ENCODE measurements at regions not wholly inside any gene's neighbourhood (a gene's known extent, or its start where the extent isn't known, plus 50 kb on each side); places are given as distances from the start of the nearest gene placed in this dataset.

DNA sequence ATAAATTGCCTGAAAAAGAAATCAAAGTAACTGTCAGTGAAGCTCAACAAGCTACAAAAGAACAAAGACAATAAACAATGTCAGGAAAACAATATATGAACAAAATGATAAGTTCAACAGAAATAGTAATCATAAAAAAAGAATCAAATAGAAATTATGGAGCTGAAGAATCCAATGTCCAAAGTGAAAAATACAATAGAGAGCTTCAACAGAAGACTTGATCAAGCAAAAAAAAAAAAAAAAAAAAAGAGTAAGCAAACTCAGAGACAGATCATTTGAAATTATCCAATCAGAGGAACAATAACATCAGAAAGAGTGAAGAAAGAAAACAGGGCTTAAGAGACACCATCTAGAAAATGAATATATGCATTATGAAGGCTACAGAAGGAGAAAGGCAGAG is 251.4 kb upstream of the SAMSN1 start:
- H3K27ac ChIP-seq (ENCODE audit: low read depth, low read length) = no peak overlapping the region
- H3K27me3 ChIP-seq (ENCODE audit: control insufficient read depth, insufficient read depth, low read length) = no peaks in the 10 kb centered on the region
- H3K4me3 ChIP-seq (ENCODE audit: low read depth, low read length) = no peak overlapping the region
- H3K36me3 ChIP-seq (ENCODE audit: control insufficient read depth, insufficient read depth, low read length) = no peaks in the 10 kb centered on the region
- DNase-seq (ENCODE audit: low read depth in 4 of 6, low spot score in 6 of 6) = no peak
- H3K9me3 ChIP-seq (ENCODE audit: control insufficient read depth, insufficient read depth, low read length) = peaks cover 3% of the 10 kb centered on the region
- no peaks in the 10 kb centered on the region for H3K4me1 ChIP-seq (ENCODE audit: control insufficient read depth, insufficient read depth, low read length)

DNA sequence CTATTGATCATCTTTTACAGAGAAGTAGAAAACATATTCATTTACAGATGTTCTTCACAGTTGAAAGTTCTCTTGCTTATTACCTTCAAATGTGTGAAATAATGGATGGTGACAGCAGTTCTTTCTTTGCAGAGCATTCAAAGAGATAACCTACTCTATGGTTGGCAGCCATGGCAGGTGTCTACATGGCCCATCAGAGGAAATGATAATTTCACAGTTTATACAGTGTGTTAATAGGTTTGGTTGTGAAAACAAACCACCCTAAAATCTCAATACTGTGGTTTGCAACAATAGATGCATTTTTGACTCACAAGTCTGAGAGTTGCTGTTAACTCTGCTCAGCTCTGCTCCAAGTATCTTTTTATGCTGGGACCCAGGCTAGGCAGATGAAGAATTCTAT is 241.2 kb upstream of the SAMSN1 start:
- H3K9me3 ChIP-seq (ENCODE audit: control insufficient read depth, insufficient read depth, low read length) = no peaks in the 10 kb centered on the region
- H3K4me3 ChIP-seq (ENCODE audit: low read depth, low read length) = no peak overlapping the region
- DNase-seq (ENCODE audit: low read depth in 4 of 6, low spot score in 6 of 6) = no peak
- no peaks in the 10 kb centered on the region for H3K4me1 ChIP-seq (ENCODE audit: control insufficient read depth, insufficient read depth, low read length)
- no peaks in the 10 kb centered on the region for H3K27me3 ChIP-seq (ENCODE audit: control insufficient read depth, insufficient read depth, low read length)
- no peak overlapping the region for H3K27ac ChIP-seq (ENCODE audit: low read depth, low read length)
- no peaks in the 10 kb centered on the region for H3K36me3 ChIP-seq (ENCODE audit: control insufficient read depth, insufficient read depth, low read length)

DNA sequence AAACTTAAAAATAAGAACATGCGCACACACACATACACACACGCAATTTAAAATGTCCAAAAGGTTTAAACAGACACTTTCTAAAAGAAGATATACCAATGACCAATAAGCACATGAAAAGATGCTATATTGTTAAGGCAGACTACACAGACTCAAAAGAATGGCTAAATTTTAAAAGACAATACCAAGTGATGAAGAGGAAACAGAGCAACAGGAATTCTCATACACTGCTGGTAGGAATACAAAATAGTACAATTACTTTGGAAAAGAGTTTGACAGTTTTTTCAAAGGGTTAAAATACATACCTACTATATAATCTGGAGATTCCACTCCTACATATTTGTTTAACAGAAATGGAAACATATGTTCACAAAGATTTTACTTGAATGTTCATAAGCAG is 239.6 kb upstream of the SAMSN1 start:
- no peak for DNase-seq (ENCODE audit: low read depth in 4 of 6, low spot score in 6 of 6)
- no CpG with 5 or more reads among the region's 2 CpGs for WGBS (ENCODE audit: insufficient coverage)

DNA sequence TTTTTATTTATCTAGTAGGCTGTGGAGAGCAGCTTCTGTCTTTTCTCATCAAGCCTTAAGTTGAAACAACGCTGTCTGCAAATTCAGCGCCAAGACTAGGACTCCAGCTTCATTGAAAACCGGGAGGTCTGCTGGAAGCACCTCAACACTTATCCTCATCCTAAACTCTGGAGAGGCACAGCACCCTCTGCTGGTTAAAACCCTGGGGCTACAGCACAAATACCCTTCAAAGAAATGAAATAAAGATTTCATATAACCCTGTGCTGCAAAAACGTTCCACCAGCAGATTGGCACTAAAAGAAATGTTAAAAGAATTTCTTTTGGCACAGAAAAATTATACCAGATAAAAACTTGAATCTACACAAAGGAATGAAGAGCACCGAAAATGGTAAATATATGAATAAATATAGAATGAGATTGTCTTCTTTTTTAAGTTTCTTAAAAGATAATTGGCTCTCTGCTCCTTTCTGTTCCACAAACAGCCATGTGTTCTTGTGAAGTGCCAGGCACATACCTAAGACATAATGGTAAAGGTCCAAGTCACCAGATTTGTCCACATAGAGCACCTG is 227.7 kb upstream of the SAMSN1 start:
- Histone ChIP-seq H3K4me3 (ENCODE audit: low read depth, low read length) (no peak overlapping the region), H3K36me3 (ENCODE audit: control insufficient read depth, insufficient read depth, low read length) (no peaks in the 10 kb centered on the region), H3K27me3 (ENCODE audit: control insufficient read depth, insufficient read depth, low read length) (no peaks in the 10 kb centered on the region), H3K4me1 (ENCODE audit: control insufficient read depth, insufficient read depth, low read length) (no peaks in the 10 kb centered on the region), H3K27ac (ENCODE audit: low read depth, low read length) (no peak overlapping the region), H3K9me3 (ENCODE audit: control insufficient read depth, insufficient read depth, low read length) (no peaks in the 10 kb centered on the region)
- WGBS (ENCODE audit: insufficient coverage) = 24% methylated on average over 3 of the region's 5 CpGs
- peak in 1 of 6 donors; percentile 39 for DNase-seq (ENCODE audit: low read depth in 4 of 6, low spot score in 6 of 6)

More for the DNA sequence above, 239.6 kb upstream of the SAMSN1 start:
- no peak overlapping the region for H3K4me3 ChIP-seq (ENCODE audit: low read depth, low read length)
- no peaks in the 10 kb centered on the region for H3K36me3 ChIP-seq (ENCODE audit: control insufficient read depth, insufficient read depth, low read length)
- no peaks in the 10 kb centered on the region for H3K9me3 ChIP-seq (ENCODE audit: control insufficient read depth, insufficient read depth, low read length)
- no peaks in the 10 kb centered on the region for H3K27me3 ChIP-seq (ENCODE audit: control insufficient read depth, insufficient read depth, low read length)
- H3K4me1 ChIP-seq (ENCODE audit: control insufficient read depth, insufficient read depth, low read length) = no peaks in the 10 kb centered on the region
- H3K27ac ChIP-seq (ENCODE audit: low read depth, low read length) = no peak overlapping the region

DNA sequence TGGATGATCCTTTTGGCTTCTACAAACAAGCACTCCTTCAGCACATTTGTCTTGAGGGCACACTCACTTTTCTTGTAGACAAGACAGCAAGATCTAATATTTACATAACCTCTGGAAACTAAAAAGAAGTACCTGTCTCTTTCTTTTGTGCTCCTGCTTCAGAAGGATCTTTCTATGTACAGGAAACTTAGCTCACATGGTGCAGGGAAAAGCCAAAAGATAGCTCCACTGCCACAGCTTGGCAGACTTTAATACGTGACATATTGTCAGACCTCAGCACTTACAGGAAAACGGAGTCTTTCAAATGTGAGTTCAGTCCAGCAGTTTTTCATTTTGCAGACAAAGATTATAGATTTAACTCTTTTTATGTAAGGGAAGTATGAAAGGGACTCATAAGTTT is 225.5 kb upstream of the SAMSN1 start:
- no peak overlapping the region for H3K4me3 ChIP-seq (ENCODE audit: low read depth, low read length)
- no peak overlapping the region for H3K27ac ChIP-seq (ENCODE audit: low read depth, low read length)
- H3K4me1 ChIP-seq (ENCODE audit: control insufficient read depth, insufficient read depth, low read length) = no peaks in the 10 kb centered on the region
- no peaks in the 10 kb centered on the region for H3K36me3 ChIP-seq (ENCODE audit: control insufficient read depth, insufficient read depth, low read length)
- 80% methylated on average over 1 of the region's 2 CpGs for WGBS (ENCODE audit: insufficient coverage)
- no peaks in the 10 kb centered on the region for H3K9me3 ChIP-seq (ENCODE audit: control insufficient read depth, insufficient read depth, low read length)
- DNase-seq (ENCODE audit: low read depth in 4 of 6, low spot score in 6 of 6) = peak in 1 of 6 donors; percentile 22
- no peaks in the 10 kb centered on the region for H3K27me3 ChIP-seq (ENCODE audit: control insufficient read depth, insufficient read depth, low read length)

DNA sequence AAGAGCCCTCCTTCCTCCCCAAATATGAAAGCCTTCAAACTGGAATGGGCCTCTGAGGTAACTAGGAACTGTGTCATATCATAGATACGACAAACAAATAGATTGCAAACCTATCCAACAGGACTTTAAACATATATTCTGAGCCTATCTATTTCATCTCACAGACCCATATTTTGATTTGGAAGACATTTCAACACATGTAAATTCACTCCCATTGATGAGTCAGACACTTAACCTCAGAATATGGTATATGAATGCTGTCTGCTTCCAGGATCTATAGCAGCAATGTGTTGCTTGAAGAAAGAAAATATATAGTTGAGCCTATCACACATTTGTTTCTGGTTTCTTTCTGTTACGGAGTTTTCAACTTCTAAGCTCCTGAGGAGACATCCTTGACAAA is 221.9 kb upstream of the SAMSN1 start:
- no peak overlapping the region for H3K4me3 ChIP-seq (ENCODE audit: low read depth, low read length)
- DNase-seq (ENCODE audit: low read depth in 4 of 6, low spot score in 6 of 6) = no peak
- no peaks in the 10 kb centered on the region for H3K36me3 ChIP-seq (ENCODE audit: control insufficient read depth, insufficient read depth, low read length)
- no peaks in the 10 kb centered on the region for H3K4me1 ChIP-seq (ENCODE audit: control insufficient read depth, insufficient read depth, low read length)
- H3K27me3 ChIP-seq (ENCODE audit: control insufficient read depth, insufficient read depth, low read length) = no peaks in the 10 kb centered on the region
- H3K27ac ChIP-seq (ENCODE audit: low read depth, low read length) = no peak overlapping the region
- no peaks in the 10 kb centered on the region for H3K9me3 ChIP-seq (ENCODE audit: control insufficient read depth, insufficient read depth, low read length)
- no CpG with 5 or more reads among the region's 2 CpGs for WGBS (ENCODE audit: insufficient coverage)

DNA sequence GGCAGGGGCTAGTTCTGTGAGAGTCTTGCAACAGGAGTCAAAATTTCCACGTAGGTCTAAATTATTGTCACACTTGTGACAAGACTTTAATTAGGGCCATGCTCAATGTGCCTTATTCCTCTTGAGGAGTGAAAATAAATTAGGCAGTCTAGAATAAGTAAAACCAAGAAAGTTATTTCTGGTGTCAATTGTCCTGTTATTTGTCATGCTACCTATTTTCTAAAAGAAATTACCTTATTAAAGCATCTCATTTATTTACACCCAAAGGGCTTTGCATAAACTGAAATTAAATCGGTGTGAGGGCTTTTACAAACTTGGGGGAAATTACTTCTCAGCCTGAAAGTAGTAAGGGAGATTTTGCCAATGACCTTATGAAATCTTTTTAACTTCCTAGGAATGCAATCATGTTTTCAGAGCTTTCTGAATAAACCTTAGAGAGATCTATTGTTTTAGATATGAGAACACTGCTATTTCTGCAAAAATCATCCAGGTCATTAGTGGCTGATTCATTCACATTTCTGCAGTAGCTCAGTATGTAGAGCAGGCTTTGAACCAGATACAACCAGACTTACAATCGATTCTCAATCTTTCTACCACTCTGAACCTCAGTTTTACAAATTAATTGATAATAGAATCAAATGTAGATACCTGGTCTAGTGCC is 221.2 kb upstream of the SAMSN1 start:
- no CpG with 5 or more reads among the region's 3 CpGs for WGBS (ENCODE audit: insufficient coverage)
- no peaks in the 10 kb centered on the region for H3K4me1 ChIP-seq (ENCODE audit: control insufficient read depth, insufficient read depth, low read length)
- no peaks in the 10 kb centered on the region for H3K9me3 ChIP-seq (ENCODE audit: control insufficient read depth, insufficient read depth, low read length)
- H3K4me3 ChIP-seq (ENCODE audit: low read depth, low read length) = no peak overlapping the region
- H3K36me3 ChIP-seq (ENCODE audit: control insufficient read depth, insufficient read depth, low read length) = no peaks in the 10 kb centered on the region
- H3K27ac ChIP-seq (ENCODE audit: low read depth, low read length) = no peak overlapping the region
- no peak for DNase-seq (ENCODE audit: low read depth in 4 of 6, low spot score in 6 of 6)
- H3K27me3 ChIP-seq (ENCODE audit: control insufficient read depth, insufficient read depth, low read length) = no peaks in the 10 kb centered on the region

DNA sequence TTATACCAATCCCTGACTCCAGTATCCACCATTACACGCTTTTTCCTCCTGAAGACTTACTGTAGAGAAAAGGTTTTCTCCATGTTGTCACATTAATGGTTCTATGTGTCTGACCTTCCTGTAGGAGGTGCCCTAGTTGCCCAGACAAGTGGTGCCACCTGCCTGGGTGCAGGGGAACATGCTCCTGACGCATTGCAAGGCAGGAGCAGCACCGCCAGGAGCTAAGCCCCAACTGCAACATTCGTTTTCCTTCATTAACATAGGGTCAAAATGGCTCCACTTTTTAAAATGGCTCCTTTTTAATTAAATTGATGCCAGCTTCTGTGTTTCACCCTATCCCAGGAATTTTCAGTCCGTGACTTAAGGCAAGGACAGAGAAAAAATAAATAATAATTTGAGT is 220.1 kb upstream of the SAMSN1 start:
- 94% methylated on average over 2 of the region's 5 CpGs for WGBS (ENCODE audit: insufficient coverage)
- H3K9me3 ChIP-seq (ENCODE audit: control insufficient read depth, insufficient read depth, low read length) = no peaks in the 10 kb centered on the region

DNA sequence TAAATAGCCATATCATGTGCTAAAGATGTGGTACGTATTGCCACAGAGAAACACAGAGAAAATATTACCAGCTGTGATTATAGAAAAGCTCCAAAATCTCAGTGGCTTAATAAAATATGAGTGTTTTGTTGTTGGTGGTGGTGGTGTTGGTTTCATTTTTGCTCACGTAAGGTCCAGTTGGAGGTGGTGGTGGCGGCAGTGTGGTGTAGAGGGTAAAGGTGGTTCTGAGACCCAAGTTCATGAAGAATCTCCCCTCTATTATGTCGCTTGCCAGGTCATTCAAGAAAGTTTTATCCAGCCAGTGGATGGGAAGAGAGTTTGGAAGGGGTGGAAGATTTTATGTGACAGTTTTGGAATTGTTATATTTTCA is 217.6 kb upstream of the SAMSN1 start:
- H3K27ac ChIP-seq (ENCODE audit: low read depth, low read length) = no peak overlapping the region
- H3K9me3 ChIP-seq (ENCODE audit: control insufficient read depth, insufficient read depth, low read length) = peaks cover 2% of the 10 kb centered on the region
- H3K4me1 ChIP-seq (ENCODE audit: control insufficient read depth, insufficient read depth, low read length) = no peaks in the 10 kb centered on the region
- H3K27me3 ChIP-seq (ENCODE audit: control insufficient read depth, insufficient read depth, low read length) = no peaks in the 10 kb centered on the region
- no peak overlapping the region for H3K4me3 ChIP-seq (ENCODE audit: low read depth, low read length)
- DNase-seq (ENCODE audit: low read depth in 4 of 6, low spot score in 6 of 6) = no peak
- no CpG with 5 or more reads among the region's 4 CpGs for WGBS (ENCODE audit: insufficient coverage)
- no peaks in the 10 kb centered on the region for H3K36me3 ChIP-seq (ENCODE audit: control insufficient read depth, insufficient read depth, low read length)

More for the DNA sequence above, 220.1 kb upstream of the SAMSN1 start:
- Histone ChIP-seq H3K27me3 (ENCODE audit: control insufficient read depth, insufficient read depth, low read length) (no peaks in the 10 kb centered on the region), H3K4me1 (ENCODE audit: control insufficient read depth, insufficient read depth, low read length) (no peaks in the 10 kb centered on the region), H3K36me3 (ENCODE audit: control insufficient read depth, insufficient read depth, low read length) (no peaks in the 10 kb centered on the region), H3K27ac (ENCODE audit: low read depth, low read length) (no peak overlapping the region), H3K4me3 (ENCODE audit: low read depth, low read length) (no peak overlapping the region)
- no peak for DNase-seq (ENCODE audit: low read depth in 4 of 6, low spot score in 6 of 6)

All from spinal cord (tissue), 9 donors.